GM19025 (cell line): ENCODE measurements at regions not wholly inside any gene's neighbourhood (a gene's known extent, or its start where the extent isn't known, plus 50 kb on each side); places are given as distances from the start of the nearest gene placed in this dataset.
A peak's percentile ranks its signal among the peaks of the same experiment; 100 is the strongest.

Experiments used
- ATAC-seq: cut with Tn5 transposase; IDR thresholded peaks from one replicate; pipeline ENCODE4 v1.9.1; 2021; ENCODE audit warnings: mild to moderate bottlenecking, low read depth, moderate library complexity; ENCODE audit not compliant: unreplicated experiment

GRCh38 chr5:96287136-96287535, 145.9 kb downstream of the PCSK1 start:
- ATAC-seq, result no peak

- ATAC-seq, result no peak
These were observed 147.2 kb downstream of the PCSK1 start for GRCh38 chr5:96285823-96286222.

- ATAC-seq, result no peak
These were observed 148.2 kb downstream of the PCSK1 start for GRCh38 chr5:96284727-96285389.

GRCh38 chr5:96283589-96283988, 149.5 kb downstream of the PCSK1 start:
- ATAC-seq, result no peak

- no peak for ATAC-seq
These were observed 151.0 kb downstream of the PCSK1 start for GRCh38 chr5:96282020-96282419.

- no peak for ATAC-seq
These were observed 152.1 kb downstream of the PCSK1 start for GRCh38 chr5:96280946-96281393.

- peak; percentile 59 for ATAC-seq
These were observed 153.1 kb downstream of the PCSK1 start for GRCh38 chr5:96279801-96280542.

- ATAC-seq, result no peak
These were observed 154.1 kb downstream of the PCSK1 start for GRCh38 chr5:96278981-96279380.

GRCh38 chr5:96275051-96275450, 158.0 kb downstream of the PCSK1 start:
- ATAC-seq, result no peak

- no peak for ATAC-seq
These were observed 167.6 kb downstream of the PCSK1 start for GRCh38 chr5:96265487-96265886.

GRCh38 chr5:96264047-96264446, 169.0 kb downstream of the PCSK1 start:
- ATAC-seq, result no peak

GRCh38 chr5:96262105-96262504, 170.9 kb downstream of the PCSK1 start:
- no peak for ATAC-seq

GRCh38 chr5:96260009-96260408, 173.0 kb downstream of the PCSK1 start:
- no peak for ATAC-seq

GRCh38 chr5:96259151-96259772, 173.8 kb downstream of the PCSK1 start:
- no peak for ATAC-seq

GRCh38 chr5:96258692-96259091, 174.4 kb downstream of the PCSK1 start:
- ATAC-seq, result no peak

- ATAC-seq, result no peak
These were observed 175.1 kb downstream of the PCSK1 start for GRCh38 chr5:96257904-96258303.

- ATAC-seq, result peak; percentile 78
These were observed 176.1 kb downstream of the PCSK1 start for GRCh38 chr5:96256795-96257470.

- no peak for ATAC-seq
These were observed 177.9 kb downstream of the PCSK1 start for GRCh38 chr5:96254980-96255691.

GRCh38 chr5:96253140-96253539, 179.9 kb downstream of the PCSK1 start:
- no peak for ATAC-seq

GRCh38 chr5:96252596-96252995, 180.5 kb downstream of the PCSK1 start:
- no peak for ATAC-seq
